ENCODE measurements at regions not wholly inside any gene's neighbourhood (a gene's known extent, or its start where the extent isn't known, plus 50 kb on each side); places are given as distances from the start of the nearest gene placed in this dataset.
A peak's percentile ranks its signal among the peaks of the same experiment; 100 is the strongest.

- no peak for DNase-seq (ENCODE audit: low read depth)
- H3K4me3 ChIP-seq (ENCODE audit: low read length) = no peak overlapping the region
- no peak for TF ChIP-seq CTCF (IDR thresholded peaks at IDR 0.05; ENCODE audit: insufficient read depth, low read depth, low read length, missing control alignments)
Measured at GRCh38 chr3:68129065-68129464, 474.7 kb upstream of the SUCLG2 start.

DNA sequence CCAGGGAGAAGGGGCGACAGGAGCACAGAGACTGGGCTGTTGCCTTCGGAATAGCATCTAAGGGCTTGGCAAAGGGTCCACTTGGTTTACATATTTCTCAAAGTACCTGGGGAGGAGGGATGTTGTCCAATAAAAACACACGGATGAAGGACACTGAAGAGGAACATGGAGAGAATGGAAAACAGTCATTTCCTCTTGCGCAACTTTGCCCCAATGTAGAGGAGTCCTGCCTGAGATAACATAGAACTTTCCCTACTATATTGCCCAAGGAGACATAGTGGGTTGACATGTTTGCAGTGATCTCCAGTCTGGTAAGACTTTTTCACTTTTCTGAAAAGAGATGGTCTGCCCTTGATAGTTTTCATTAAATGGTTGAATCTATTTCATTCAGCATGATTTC lies 468.8 kb upstream of the SUCLG2 start:
- no peak overlapping the region for H3K4me3 ChIP-seq (ENCODE audit: low read length)
- no peak for DNase-seq (ENCODE audit: low read depth)
- no peak for TF ChIP-seq CTCF (IDR thresholded peaks at IDR 0.05; ENCODE audit: insufficient read depth, low read depth, low read length, missing control alignments)

GRCh38 chr3:68121287-68121686 lies 466.9 kb upstream of the SUCLG2 start:
- TF ChIP-seq CTCF (IDR thresholded peaks at IDR 0.05; ENCODE audit: insufficient read depth, low read depth, low read length, missing control alignments) = no peak
- H3K4me3 ChIP-seq (ENCODE audit: low read length) = no peak overlapping the region
- no peak for DNase-seq (ENCODE audit: low read depth)

DNA sequence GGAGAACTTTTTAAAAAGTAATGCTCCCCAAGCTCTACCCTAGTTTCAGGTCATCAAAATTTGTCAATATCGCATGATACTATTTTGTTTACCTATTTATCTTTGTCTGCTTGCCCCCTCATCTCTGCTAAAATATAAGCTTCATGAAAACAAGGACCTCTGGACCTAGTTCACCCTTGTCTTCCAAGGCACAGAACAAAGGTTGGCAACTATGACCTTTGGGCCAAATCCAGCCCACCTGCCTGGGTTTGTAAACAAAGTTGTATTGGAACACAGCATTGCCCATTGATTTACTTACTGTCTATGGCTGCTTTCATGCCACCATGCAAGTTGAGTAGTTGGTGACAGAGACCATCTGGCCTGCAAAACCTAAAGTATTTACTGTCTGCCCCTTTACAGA lies 462.2 kb upstream of the SUCLG2 start:
- no peak for DNase-seq (ENCODE audit: low read depth)
- no peak for TF ChIP-seq CTCF (IDR thresholded peaks at IDR 0.05; ENCODE audit: insufficient read depth, low read depth, low read length, missing control alignments)
- no peak overlapping the region for H3K4me3 ChIP-seq (ENCODE audit: low read length)

GRCh38 chr3:68103811-68104210 lies 449.4 kb upstream of the SUCLG2 start:
- H3K4me3 ChIP-seq (ENCODE audit: low read length) = no peak overlapping the region
- TF ChIP-seq CTCF (IDR thresholded peaks at IDR 0.05; ENCODE audit: insufficient read depth, low read depth, low read length, missing control alignments) = no peak
- DNase-seq (ENCODE audit: low read depth) = peak; percentile 1

DNA sequence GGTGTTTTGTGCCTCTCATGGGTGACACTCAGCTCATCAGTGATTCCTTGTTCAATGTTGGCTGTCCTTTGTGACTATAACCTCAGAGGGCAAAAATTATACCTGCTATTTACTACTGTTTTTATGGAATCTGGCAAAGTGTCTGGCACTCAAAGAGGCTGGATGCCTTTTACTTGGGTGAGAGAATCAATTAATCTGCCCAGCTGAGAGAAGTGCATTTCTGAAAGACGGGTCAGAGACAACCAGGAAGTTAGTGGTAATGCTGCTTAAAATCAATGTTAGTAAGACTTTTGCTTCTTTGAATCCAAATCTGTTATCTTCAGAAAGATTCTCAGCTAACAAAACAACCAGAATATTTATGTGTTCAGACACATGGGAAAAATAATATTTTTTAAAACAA lies 436.2 kb upstream of the SUCLG2 start:
- no peak overlapping the region for H3K4me3 ChIP-seq (ENCODE audit: low read length)
- TF ChIP-seq CTCF (IDR thresholded peaks at IDR 0.05; ENCODE audit: insufficient read depth, low read depth, low read length, missing control alignments) = no peak
- DNase-seq (ENCODE audit: low read depth) = no peak

GRCh38 chr3:68089572-68090011 lies 435.2 kb upstream of the SUCLG2 start:
- no peak overlapping the region for H3K4me3 ChIP-seq (ENCODE audit: low read length)
- no peak for DNase-seq (ENCODE audit: low read depth)

More at GRCh38 chr3:68089572-68090011, 435.2 kb upstream of the SUCLG2 start:
- TF ChIP-seq CTCF (IDR thresholded peaks at IDR 0.05; ENCODE audit: insufficient read depth, low read depth, low read length, missing control alignments) = no peak

Data from epithelial cell of esophagus (primary cell).